ENCODE measurements at regions not wholly inside any gene's neighbourhood (a gene's known extent, or its start where the extent isn't known, plus 50 kb on each side); places are given as distances from the start of the nearest gene placed in this dataset.

DNA sequence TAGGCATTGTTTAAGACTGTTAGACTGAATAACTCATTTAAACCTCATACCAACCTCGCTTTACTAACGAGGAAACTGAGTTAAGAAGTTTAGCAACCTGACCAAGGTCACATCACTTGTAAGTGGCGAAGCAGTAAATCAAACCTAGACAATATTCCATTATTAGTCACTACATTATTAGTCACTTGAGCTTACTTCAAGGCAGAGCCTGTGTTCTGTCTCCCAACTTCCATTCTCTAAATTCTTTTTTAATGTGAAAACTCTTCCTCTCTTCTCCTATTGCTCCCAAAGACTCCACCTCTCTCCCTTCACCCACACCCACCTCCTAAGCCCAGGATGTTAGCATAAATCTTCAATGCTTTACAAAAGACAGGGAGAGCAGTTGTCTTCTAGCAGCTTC is 156.5 kb downstream of the ARL6IP6 start:
- Histone ChIP-seq H3K36me3 (ENCODE audit: control insufficient read depth, insufficient read depth, low read length) (no peaks in the 10 kb centered on the region), H3K4me3 (ENCODE audit: low read depth, low read length) (no peak overlapping the region), H3K4me1 (ENCODE audit: control insufficient read depth, insufficient read depth, low read length) (peaks cover 5% of the 10 kb centered on the region; the same call in 1 of the 2 replicates), H3K27me3 (ENCODE audit: control insufficient read depth, insufficient read depth, low read length) (no peaks in the 10 kb centered on the region), H3K27ac (ENCODE audit: low read depth, low read length) (no peak overlapping the region), H3K9me3 (ENCODE audit: control insufficient read depth, insufficient read depth, low read length) (no peaks in the 10 kb centered on the region), H3K9ac (ENCODE audit: low read depth, low read length) (no peak overlapping the region)

DNA sequence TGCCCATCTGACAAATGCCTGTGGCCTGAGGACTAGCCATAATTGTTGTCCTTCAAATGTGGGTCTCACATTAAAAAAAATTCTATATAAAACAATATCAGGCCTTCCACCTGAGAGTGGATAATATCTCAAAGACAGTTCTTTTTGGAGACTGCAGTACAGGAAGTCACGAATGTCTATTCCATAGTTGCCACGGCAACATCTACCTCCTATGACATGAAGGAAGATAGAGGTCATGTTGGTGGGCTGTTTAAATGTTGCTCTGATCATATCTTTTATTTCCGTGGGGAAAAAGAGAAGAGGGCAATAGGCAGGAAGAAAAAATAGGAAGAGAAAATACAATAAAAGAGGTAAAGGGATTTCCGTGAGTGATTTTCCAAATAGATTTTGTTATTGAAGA is 151.8 kb downstream of the ARL6IP6 start:
- no peak overlapping the region for H3K27ac ChIP-seq (ENCODE audit: low read depth, low read length)
- no peak overlapping the region for H3K4me3 ChIP-seq (ENCODE audit: low read depth, low read length)
- H3K27me3 ChIP-seq (ENCODE audit: control insufficient read depth, insufficient read depth, low read length) = no peaks in the 10 kb centered on the region
- no peak overlapping the region for H3K9ac ChIP-seq (ENCODE audit: low read depth, low read length)
- H3K4me1 ChIP-seq (ENCODE audit: control insufficient read depth, insufficient read depth, low read length) = 0 out of 2 replicates have a peak, but pooled peaks cover 4% of the 10 kb centered on the region
- H3K36me3 ChIP-seq (ENCODE audit: control insufficient read depth, insufficient read depth, low read length) = no peaks in the 10 kb centered on the region
- H3K9me3 ChIP-seq (ENCODE audit: control insufficient read depth, insufficient read depth, low read length) = no peaks in the 10 kb centered on the region

DNA sequence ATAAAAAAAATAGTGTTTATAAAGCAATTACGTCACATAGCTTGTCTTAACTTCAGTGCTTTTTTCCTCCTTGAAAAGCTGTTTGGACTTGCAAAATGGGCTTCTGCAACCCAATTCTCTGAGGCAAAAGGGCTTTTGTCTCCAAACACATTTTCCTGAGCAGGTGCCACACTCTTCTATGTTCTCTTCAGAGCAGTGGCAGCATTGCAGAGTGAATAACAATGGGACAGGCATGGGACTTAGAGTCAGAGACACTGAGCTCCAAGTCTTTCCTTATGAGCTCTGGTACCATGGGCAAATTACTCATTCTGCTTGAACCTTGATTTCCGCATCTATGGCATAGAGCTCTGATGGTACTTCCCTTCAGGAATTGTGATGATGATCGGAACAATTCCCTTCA is 149.0 kb downstream of the ARL6IP6 start:
- Histone ChIP-seq H3K27ac (ENCODE audit: low read depth, low read length) (no peak overlapping the region), H3K4me1 (ENCODE audit: control insufficient read depth, insufficient read depth, low read length) (0 out of 2 replicates have a peak, but pooled peaks cover 4% of the 10 kb centered on the region), H3K4me3 (ENCODE audit: low read depth, low read length) (no peak overlapping the region), H3K9me3 (ENCODE audit: control insufficient read depth, insufficient read depth, low read length) (peaks cover 22% of the 10 kb centered on the region), H3K27me3 (ENCODE audit: control insufficient read depth, insufficient read depth, low read length) (no peaks in the 10 kb centered on the region), H3K36me3 (ENCODE audit: control insufficient read depth, insufficient read depth, low read length) (no peaks in the 10 kb centered on the region), H3K9ac (ENCODE audit: low read depth, low read length) (no peak overlapping the region)

DNA sequence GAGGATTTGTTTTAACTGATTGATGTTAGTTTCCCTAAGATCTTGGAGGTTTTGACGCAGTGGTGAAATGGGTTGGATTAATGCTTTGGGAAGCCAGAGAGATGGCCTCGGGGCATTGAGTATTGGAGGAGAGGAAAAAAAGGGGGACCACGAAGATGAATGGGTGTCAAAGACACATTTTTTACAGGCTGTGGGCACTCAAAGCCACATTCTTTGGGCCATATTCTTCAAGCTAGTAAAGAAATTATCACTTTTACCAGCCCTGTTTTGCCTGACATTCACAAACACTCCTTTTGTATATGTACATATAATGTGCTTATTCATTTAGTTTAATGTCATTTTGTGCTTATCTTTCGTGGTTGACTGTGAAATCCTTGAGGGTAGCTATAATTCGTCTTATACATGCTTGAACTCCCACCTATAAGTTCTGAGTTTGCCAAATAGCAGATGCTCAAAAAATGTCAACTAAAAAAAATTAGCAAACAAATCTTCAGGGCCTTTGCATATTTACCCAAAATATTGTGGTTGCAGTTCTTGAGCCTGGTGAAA is 146.3 kb downstream of the ARL6IP6 start:
- no peak overlapping the region for H3K9ac ChIP-seq (ENCODE audit: low read depth, low read length)
- 0 out of 2 replicates have a peak, but pooled peaks cover 4% of the 10 kb centered on the region for H3K4me1 ChIP-seq (ENCODE audit: control insufficient read depth, insufficient read depth, low read length)
- H3K36me3 ChIP-seq (ENCODE audit: control insufficient read depth, insufficient read depth, low read length) = no peaks in the 10 kb centered on the region
- no peaks in the 10 kb centered on the region for H3K27me3 ChIP-seq (ENCODE audit: control insufficient read depth, insufficient read depth, low read length)
- no peak overlapping the region for H3K27ac ChIP-seq (ENCODE audit: low read depth, low read length)
- no peak overlapping the region for H3K4me3 ChIP-seq (ENCODE audit: low read depth, low read length)
- H3K9me3 ChIP-seq (ENCODE audit: control insufficient read depth, insufficient read depth, low read length) = peaks cover 35% of the 10 kb centered on the region

DNA sequence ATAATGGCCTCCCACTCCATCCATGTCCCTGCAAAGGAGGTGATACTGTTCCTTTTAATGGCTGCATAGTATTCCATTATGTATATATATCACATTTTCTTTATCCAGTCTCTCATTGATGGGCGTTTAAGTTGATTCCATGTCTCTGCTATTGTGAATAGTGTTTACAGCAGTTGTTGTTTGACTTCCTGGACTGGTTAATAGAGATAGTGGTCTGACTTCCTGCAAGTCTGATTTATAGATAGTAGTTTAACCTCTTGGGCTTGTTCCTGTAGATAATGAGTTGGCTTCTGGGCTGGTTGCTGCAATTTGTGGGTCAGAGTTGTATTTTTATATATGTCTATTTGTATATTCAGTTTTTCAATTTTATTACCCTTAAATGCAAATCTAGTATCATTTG is 145.4 kb downstream of the ARL6IP6 start:
- no peak overlapping the region for H3K27ac ChIP-seq (ENCODE audit: low read depth, low read length)
- no peak overlapping the region for H3K9ac ChIP-seq (ENCODE audit: low read depth, low read length)
- H3K36me3 ChIP-seq (ENCODE audit: control insufficient read depth, insufficient read depth, low read length) = no peaks in the 10 kb centered on the region
- H3K4me3 ChIP-seq (ENCODE audit: low read depth, low read length) = no peak overlapping the region
- H3K27me3 ChIP-seq (ENCODE audit: control insufficient read depth, insufficient read depth, low read length) = no peaks in the 10 kb centered on the region
- H3K4me1 ChIP-seq (ENCODE audit: control insufficient read depth, insufficient read depth, low read length) = 0 out of 2 replicates have a peak, but pooled peaks cover 4% of the 10 kb centered on the region
- H3K9me3 ChIP-seq (ENCODE audit: control insufficient read depth, insufficient read depth, low read length) = peaks cover 35% of the 10 kb centered on the region

DNA sequence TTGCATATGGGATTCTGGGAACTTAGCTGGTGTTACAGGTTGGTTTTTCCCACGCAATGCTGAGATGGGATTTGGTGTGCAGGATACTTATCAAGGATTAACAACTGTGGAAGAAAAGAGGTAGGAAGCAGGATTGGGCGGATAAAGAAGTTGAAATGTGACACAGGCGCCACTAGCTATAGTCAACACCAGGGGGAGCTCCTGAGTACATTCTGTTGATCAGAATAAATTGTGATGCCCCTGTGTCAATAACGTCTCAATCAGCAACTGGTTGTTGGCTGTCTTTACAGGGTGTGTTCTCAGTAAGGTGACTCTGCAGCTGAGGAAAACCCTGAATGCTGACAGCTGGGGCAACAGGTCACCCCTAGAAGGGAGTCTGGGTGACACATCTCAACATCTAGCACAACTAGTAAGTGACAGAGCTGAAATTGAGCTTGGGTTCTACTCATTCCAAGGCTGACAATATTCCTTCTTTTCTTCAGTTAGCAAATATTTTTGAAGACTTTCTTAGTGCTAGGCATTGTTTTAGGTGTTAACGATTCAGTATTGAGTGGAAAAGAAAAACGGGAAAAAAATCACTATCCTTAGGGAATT is 143.0 kb downstream of the ARL6IP6 start:
- no peak overlapping the region for H3K9ac ChIP-seq (ENCODE audit: low read depth, low read length)
- H3K4me1 ChIP-seq (ENCODE audit: control insufficient read depth, insufficient read depth, low read length) = no peaks in the 10 kb centered on the region
- no peak overlapping the region for H3K27ac ChIP-seq (ENCODE audit: low read depth, low read length)
- H3K4me3 ChIP-seq (ENCODE audit: low read depth, low read length) = no peak overlapping the region
- H3K36me3 ChIP-seq (ENCODE audit: control insufficient read depth, insufficient read depth, low read length) = no peaks in the 10 kb centered on the region
- peaks cover 35% of the 10 kb centered on the region for H3K9me3 ChIP-seq (ENCODE audit: control insufficient read depth, insufficient read depth, low read length)
- no peaks in the 10 kb centered on the region for H3K27me3 ChIP-seq (ENCODE audit: control insufficient read depth, insufficient read depth, low read length)

- Histone ChIP-seq H3K9ac (ENCODE audit: low read depth, low read length) (no peak overlapping the region), H3K27ac (ENCODE audit: low read depth, low read length) (no peak overlapping the region), H3K9me3 (ENCODE audit: control insufficient read depth, insufficient read depth, low read length) (peaks cover 25% of the 10 kb centered on the region), H3K36me3 (ENCODE audit: control insufficient read depth, insufficient read depth, low read length) (no peaks in the 10 kb centered on the region), H3K4me3 (ENCODE audit: low read depth, low read length) (no peak overlapping the region), H3K27me3 (ENCODE audit: control insufficient read depth, insufficient read depth, low read length) (no peaks in the 10 kb centered on the region), H3K4me1 (ENCODE audit: control insufficient read depth, insufficient read depth, low read length) (no peaks in the 10 kb centered on the region)
Observed at GRCh38 chr2:152858594-152859265, 140.3 kb downstream of the ARL6IP6 start.

- H3K9me3 ChIP-seq (ENCODE audit: control insufficient read depth, insufficient read depth, low read length) = no peaks in the 10 kb centered on the region
- H3K36me3 ChIP-seq (ENCODE audit: control insufficient read depth, insufficient read depth, low read length) = no peaks in the 10 kb centered on the region
- H3K4me3 ChIP-seq (ENCODE audit: low read depth, low read length) = no peak overlapping the region
- H3K27me3 ChIP-seq (ENCODE audit: control insufficient read depth, insufficient read depth, low read length) = no peaks in the 10 kb centered on the region
- no peak overlapping the region for H3K27ac ChIP-seq (ENCODE audit: low read depth, low read length)
- no peaks in the 10 kb centered on the region for H3K4me1 ChIP-seq (ENCODE audit: control insufficient read depth, insufficient read depth, low read length)
- no peak overlapping the region for H3K9ac ChIP-seq (ENCODE audit: low read depth, low read length)
Observed at GRCh38 chr2:152846697-152847470, 128.5 kb downstream of the ARL6IP6 start.

DNA sequence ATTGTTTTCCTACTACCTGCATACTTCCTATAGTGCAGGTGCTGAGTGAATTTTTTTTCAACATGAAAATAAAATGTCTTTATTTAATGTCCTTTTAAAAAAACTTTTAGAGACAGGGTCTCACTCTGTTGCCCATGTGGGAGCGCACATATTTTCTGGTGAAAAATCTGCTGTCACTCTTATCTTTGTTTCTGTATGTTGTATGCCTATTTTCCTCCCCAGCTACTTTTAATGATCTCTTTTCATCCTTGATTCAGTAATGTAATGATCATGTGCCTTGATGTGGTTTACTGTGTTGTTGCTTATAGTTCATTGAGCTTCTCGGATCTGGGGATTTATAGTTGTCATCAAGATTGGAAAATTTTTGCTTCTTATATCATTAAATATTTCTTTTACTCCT is 117.3 kb downstream of the ARL6IP6 start:
- H3K4me1 ChIP-seq (ENCODE audit: control insufficient read depth, insufficient read depth, low read length) = no peaks in the 10 kb centered on the region
- no peaks in the 10 kb centered on the region for H3K36me3 ChIP-seq (ENCODE audit: control insufficient read depth, insufficient read depth, low read length)
- H3K9ac ChIP-seq (ENCODE audit: low read depth, low read length) = no peak overlapping the region
- H3K9me3 ChIP-seq (ENCODE audit: control insufficient read depth, insufficient read depth, low read length) = no peaks in the 10 kb centered on the region
- H3K27me3 ChIP-seq (ENCODE audit: control insufficient read depth, insufficient read depth, low read length) = no peaks in the 10 kb centered on the region
- no peak overlapping the region for H3K27ac ChIP-seq (ENCODE audit: low read depth, low read length)
- H3K4me3 ChIP-seq (ENCODE audit: low read depth, low read length) = no peak overlapping the region

DNA sequence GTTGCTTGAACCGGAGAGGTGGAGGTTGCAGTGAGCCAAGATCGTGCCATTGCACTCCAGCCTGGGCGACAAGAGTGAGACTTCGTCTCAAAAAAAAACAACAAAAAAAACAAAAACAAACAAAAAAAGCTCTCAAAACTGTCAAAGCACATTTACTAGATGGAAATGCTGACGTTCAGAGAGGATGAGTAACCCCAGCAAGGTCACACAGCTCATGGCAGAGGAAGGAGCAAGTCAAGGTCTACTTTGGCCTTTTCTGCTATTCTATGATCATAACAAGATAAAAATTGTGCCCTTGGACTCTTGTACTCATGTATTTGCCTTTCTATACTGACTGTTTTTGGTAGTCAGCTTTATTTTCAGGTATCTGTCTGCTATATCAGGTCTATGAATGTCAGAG is 109.5 kb downstream of the ARL6IP6 start:
- H3K27ac ChIP-seq (ENCODE audit: low read depth, low read length) = no peak overlapping the region
- H3K9ac ChIP-seq (ENCODE audit: low read depth, low read length) = no peak overlapping the region
- H3K27me3 ChIP-seq (ENCODE audit: control insufficient read depth, insufficient read depth, low read length) = no peaks in the 10 kb centered on the region
- no peak overlapping the region for H3K4me3 ChIP-seq (ENCODE audit: low read depth, low read length)
- no peaks in the 10 kb centered on the region for H3K9me3 ChIP-seq (ENCODE audit: control insufficient read depth, insufficient read depth, low read length)
- no peaks in the 10 kb centered on the region for H3K36me3 ChIP-seq (ENCODE audit: control insufficient read depth, insufficient read depth, low read length)
- H3K4me1 ChIP-seq (ENCODE audit: control insufficient read depth, insufficient read depth, low read length) = peaks cover 9% of the 10 kb centered on the region; the same call in 1 of the 2 replicates
